Thoracic aorta (tissue), 2 donors: ENCODE measurements at regions not wholly inside any gene's neighbourhood (a gene's known extent, or its start where the extent isn't known, plus 50 kb on each side); places are given as distances from the start of the nearest gene placed in this dataset.

Experiments
- ATAC-seq: fragments of 150-250 bp; one replicate; pipeline ENCODE4 v1.8.0; 2017; ENCODE audit warnings: low read depth; ENCODE audit not compliant: insufficient number of reproducible peaks, low FRiP score
- DNase-seq: peaks from one replicate; pipeline ENCODE4 v3.0.0-alpha.2; 2020; ENCODE audit warnings: low spot score
- H3K27ac ChIP-seq, 2 donors: fragments of 200-600 bp; sonication (generic); 1 replicate in 1 of 2; 2 replicates in 1 of 2; pipeline ENCODE4 v1.5.1; 2016; ENCODE audit warnings: mild to moderate bottlenecking in 2 of 2, moderate library complexity in 2 of 2
- H3K27me3 ChIP-seq: fragments of 200-600 bp; sonication (generic); replicated peaks from 2 replicates; pipeline ENCODE4 v1.6.0; 2016; ENCODE audit warnings: mild to moderate bottlenecking; ENCODE audit not compliant: insufficient read depth
- H3K36me3 ChIP-seq: fragments of 200-600 bp; sonication (generic); one replicate; pipeline ENCODE4 v1.5.1; 2016
- H3K4me1 ChIP-seq, 2 donors: fragments of 200-600 bp; sonication (generic); 1 replicate in 1 of 2; 2 replicates in 1 of 2; pipeline versions ENCODE4 v1.5.1 to v1.6.0; 2016; ENCODE audit warnings: low read depth in 2 of 2, mild to moderate bottlenecking in 1 of 2; ENCODE audit not compliant: control insufficient read depth in 1 of 2
- H3K4me3 ChIP-seq: fragments of 200-600 bp; sonication (generic); 2 replicates; pipeline ENCODE4 v1.5.1; 2016; ENCODE audit warnings: mild to moderate bottlenecking
- H3K9me3 ChIP-seq: fragments of 200-600 bp; sonication (generic); 2 replicates; pipeline ENCODE4 v1.5.1; 2016
- TF ChIP-seq, protein P1 (sequence below): fragments of 200-600 bp; sonication (generic); IDR thresholded peaks from one replicate; pipeline ENCODE4 v1.5.1; 2019; ENCODE audit warnings: antibody characterized with exemption

DNA sequence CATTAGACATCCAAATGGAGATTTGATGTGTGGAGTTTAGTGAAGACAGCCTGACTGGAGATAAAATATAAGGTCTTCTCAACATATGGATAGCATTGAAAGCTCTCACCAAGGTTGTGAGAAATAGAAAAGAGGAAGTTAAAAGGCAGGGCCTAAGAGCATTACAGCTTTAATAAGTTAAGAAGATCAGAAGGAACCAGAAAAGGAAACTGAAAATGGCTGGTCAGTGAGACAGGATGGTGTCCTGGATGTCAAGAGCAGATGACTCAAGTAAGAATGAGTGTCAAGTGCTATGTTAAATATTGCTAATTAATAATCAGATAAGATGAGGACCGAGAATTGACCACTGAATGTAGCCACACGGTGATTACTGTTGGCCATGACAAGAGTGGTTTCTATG is 642.9 kb downstream of the STPG2 start:
- Histone ChIP-seq H3K4me3 (no peak overlapping the region), H3K9me3 (no peaks in the 10 kb centered on the region), H3K27ac (no peak overlapping the region), H3K36me3 (no peaks in the 10 kb centered on the region), H3K27me3 (no peaks in the 10 kb centered on the region), H3K4me1 (no peaks in the 10 kb centered on the region)
- ATAC-seq (no peak), DNase-seq (no peak)
- TF ChIP-seq, protein P1, sequence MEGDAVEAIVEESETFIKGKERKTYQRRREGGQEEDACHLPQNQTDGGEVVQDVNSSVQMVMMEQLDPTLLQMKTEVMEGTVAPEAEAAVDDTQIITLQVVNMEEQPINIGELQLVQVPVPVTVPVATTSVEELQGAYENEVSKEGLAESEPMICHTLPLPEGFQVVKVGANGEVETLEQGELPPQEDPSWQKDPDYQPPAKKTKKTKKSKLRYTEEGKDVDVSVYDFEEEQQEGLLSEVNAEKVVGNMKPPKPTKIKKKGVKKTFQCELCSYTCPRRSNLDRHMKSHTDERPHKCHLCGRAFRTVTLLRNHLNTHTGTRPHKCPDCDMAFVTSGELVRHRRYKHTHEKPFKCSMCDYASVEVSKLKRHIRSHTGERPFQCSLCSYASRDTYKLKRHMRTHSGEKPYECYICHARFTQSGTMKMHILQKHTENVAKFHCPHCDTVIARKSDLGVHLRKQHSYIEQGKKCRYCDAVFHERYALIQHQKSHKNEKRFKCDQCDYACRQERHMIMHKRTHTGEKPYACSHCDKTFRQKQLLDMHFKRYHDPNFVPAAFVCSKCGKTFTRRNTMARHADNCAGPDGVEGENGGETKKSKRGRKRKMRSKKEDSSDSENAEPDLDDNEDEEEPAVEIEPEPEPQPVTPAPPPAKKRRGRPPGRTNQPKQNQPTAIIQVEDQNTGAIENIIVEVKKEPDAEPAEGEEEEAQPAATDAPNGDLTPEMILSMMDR, result no peak

DNA sequence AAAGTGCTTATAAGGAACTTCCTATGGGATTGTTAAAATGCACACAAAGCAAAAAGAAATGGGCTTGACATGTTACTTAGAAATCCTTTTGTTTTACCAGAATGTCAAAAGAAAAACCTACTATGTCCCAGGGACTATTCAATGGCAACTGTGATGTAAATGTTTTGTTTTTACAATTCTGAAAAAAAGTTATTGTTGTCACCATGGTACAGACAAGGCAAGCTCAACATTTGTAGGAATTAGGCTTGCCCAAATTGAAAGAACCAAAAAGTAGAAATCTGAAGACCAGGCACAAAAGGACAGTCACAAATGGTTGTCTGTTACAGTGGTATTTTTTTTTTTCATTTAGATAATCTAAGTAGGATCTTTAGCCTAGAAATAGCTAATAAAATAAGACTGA is 638.6 kb downstream of the STPG2 start:
- TF ChIP-seq, protein P1, result no peak
- no peaks in the 10 kb centered on the region for H3K9me3 ChIP-seq
- DNase-seq (no peak), ATAC-seq (no peak)
- no peaks in the 10 kb centered on the region for H3K36me3 ChIP-seq
- no peak overlapping the region for H3K27ac ChIP-seq
- no peak overlapping the region for H3K4me3 ChIP-seq
- no peaks in the 10 kb centered on the region for H3K4me1 ChIP-seq
- no peaks in the 10 kb centered on the region for H3K27me3 ChIP-seq

DNA sequence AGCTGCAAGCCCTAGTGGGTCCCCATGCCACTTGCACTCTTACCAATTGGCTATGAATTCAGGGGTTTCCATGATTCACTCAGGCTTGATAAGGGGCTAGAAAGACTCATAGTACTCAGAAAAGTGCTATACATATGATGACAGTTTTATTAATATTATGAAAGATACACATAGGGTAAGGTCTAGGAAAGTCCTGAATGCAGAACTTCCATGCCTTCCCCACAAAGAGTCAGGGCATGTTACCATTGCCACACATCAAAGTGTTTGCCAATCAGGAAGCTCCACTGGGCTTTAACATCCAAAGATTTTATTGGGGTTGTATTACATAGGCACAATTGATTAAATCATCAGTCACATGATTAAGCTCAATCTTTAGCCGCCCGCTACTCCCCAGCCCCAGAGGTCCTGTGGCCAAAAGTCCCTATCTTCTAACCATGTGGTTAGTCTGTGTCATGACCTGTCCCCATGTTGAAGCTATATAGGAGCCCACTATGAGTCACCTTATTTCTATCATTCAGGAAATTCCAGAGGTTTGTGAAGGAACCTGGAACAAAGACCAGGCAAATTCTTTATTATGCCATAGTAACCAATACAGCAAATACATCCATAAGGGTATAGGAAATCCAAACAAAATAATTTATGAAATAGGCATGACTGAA is 635.6 kb downstream of the STPG2 start:
- DNase-seq (no peak), ATAC-seq (no peak)
- TF ChIP-seq, protein P1, result no peak
- no peak overlapping the region for H3K4me3 ChIP-seq
- no peaks in the 10 kb centered on the region for H3K4me1 ChIP-seq
- H3K27ac ChIP-seq, result no peak overlapping the region
- H3K36me3 ChIP-seq, result no peaks in the 10 kb centered on the region
- H3K9me3 ChIP-seq, result no peaks in the 10 kb centered on the region
- H3K27me3 ChIP-seq, result no peaks in the 10 kb centered on the region
